Adrenal gland (tissue), 5 donors: ENCODE measurements at regions not wholly inside any gene's neighbourhood (a gene's known extent, or its start where the extent isn't known, plus 50 kb on each side); places are given as distances from the start of the nearest gene placed in this dataset.

Experiments
- POLR2A ChIP-seq, 2 donors: fragments of 450-650 bp; IDR thresholded peaks; one replicate each; pipeline ENCODE4 v1.6.1; 2017; ENCODE audit warnings: antibody characterized with exemption in 2 of 2, mild to moderate bottlenecking in 2 of 2, moderate library complexity in 1 of 2
- TF ChIP-seq, protein P1 (sequence below), 6 experiments: fragments of 450-650 bp in 4 of 6; fragments of 200-600 bp in 2 of 6; sonication (generic) in 1 of 6; IDR thresholded peaks; 1 replicate in 5 of 6; 2 replicates in 1 of 6; pipeline versions ENCODE4 v1.5.1 to v1.8.0; 2016 to 2021; ENCODE audit warnings: antibody characterized with exemption in 6 of 6, mild to moderate bottlenecking in 2 of 6, moderate library complexity in 1 of 6
- donor health status: DM: no; HTN: no; CAD: no.

DNA sequence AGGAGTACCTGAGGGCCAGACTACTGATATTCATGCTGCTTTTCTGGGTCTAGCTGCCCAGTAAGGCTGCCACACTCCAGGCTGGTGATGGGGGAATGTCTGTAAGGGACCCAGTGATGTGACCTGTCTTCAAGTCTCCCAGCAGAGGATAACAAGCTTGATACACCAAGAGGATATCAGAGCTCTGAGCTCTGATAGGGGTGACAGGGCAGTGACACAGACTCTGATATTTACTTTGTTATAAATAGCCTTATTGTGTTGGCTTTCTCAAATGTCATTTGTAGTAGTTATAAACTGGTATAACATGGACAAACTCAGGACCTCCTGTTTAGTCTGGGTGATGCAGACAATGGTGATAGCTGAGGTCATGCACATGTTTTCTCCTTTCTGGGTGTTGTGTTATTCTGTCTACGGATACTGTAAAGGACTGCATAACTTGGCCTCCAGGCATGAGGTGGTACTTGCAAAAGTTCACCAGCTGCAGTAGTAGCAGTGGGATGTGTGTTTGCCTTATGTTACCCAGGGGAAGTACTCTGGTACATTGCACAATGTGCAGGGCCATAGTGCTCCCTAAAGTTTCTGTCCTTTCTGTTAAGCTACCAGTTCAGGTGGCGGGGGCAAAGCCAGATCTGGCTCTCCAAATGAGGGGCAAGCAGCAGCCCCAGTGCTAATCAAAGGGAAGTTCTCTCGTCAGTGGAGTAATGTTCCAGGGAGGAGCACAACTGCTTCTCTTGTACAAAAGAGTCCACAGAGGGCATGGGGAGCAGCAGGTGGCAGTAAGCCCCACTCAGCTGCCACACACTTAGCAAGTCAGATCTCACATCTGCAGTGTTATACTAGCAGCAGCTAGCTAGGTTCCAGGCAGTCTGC lies 812.2 kb downstream of the JRKL start:
- TF ChIP-seq, protein P1, sequence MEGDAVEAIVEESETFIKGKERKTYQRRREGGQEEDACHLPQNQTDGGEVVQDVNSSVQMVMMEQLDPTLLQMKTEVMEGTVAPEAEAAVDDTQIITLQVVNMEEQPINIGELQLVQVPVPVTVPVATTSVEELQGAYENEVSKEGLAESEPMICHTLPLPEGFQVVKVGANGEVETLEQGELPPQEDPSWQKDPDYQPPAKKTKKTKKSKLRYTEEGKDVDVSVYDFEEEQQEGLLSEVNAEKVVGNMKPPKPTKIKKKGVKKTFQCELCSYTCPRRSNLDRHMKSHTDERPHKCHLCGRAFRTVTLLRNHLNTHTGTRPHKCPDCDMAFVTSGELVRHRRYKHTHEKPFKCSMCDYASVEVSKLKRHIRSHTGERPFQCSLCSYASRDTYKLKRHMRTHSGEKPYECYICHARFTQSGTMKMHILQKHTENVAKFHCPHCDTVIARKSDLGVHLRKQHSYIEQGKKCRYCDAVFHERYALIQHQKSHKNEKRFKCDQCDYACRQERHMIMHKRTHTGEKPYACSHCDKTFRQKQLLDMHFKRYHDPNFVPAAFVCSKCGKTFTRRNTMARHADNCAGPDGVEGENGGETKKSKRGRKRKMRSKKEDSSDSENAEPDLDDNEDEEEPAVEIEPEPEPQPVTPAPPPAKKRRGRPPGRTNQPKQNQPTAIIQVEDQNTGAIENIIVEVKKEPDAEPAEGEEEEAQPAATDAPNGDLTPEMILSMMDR (IDR thresholded peaks at IDR 0.05) = no peak
- no peak for TF ChIP-seq POLR2A (IDR thresholded peaks at IDR 0.05)
